ENCODE measurements at regions not wholly inside any gene's neighbourhood (a gene's known extent, or its start where the extent isn't known, plus 50 kb on each side); places are given as distances from the start of the nearest gene placed in this dataset.

DNA sequence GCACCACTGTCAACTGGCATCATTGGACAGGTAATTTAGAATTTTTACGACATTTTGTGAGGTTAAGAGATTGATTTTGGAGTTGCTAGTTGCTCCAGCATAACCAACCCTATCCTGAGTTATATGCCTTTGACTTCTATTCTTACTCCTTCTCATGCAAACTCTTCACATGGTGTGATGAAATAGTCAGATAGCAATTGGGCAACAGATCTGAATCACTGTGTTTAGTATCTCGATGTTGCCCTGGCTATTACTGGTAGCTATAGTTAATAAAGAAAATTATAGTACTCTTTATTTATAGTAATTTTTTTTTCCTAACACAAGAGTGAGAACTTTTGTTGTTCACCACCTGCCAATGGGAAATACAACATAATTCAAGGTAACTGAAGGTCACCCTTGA lies 494.8 kb upstream of the TOM1L1 start:
- H3K9me3 ChIP-seq (ENCODE audit: insufficient read depth, low read length), result no peaks in the 10 kb centered on the region
- H3K27me3 ChIP-seq (ENCODE audit: low read length), result no peaks in the 10 kb centered on the region

DNA sequence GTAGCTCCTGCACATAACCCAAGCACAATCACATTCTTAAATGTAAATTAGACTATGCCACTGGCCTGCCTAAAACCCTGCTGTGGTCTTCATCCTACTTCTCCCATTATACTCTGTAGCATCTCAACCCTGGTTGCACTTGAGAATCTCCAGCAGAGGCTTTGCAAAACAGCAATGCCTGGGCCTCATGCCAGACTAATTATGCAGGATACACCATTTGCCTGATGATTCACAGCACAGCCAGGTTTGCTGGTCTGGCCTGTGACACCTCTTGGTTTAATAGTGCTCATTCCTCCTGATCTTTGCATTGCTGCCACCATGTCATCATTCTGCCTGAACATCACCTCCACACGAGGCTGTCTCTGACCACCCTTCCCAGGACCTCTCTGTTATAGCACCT lies 491.9 kb upstream of the TOM1L1 start:
- Histone ChIP-seq H3K9me2 (replicated peaks; ENCODE audit: insufficient read depth, low read length) (0 out of 2 replicates have a peak, but pooled peaks cover 3% of the 10 kb centered on the region), H3K79me2 (ENCODE audit: insufficient read depth, low read length) (no peaks in the 10 kb centered on the region), H3K27me3 (ENCODE audit: low read length) (no peaks in the 10 kb centered on the region), H4K20me1 (ENCODE audit: low read depth, low read length) (no peaks in the 10 kb centered on the region), H3K36me3 (ENCODE audit: low read length) (no peaks in the 10 kb centered on the region), H3K4me3 (ENCODE audit: insufficient read depth, low read length, poor library complexity, severe bottlenecking) (no peak overlapping the region), H2AFZ (ENCODE audit: low read depth, low read length, severe bottlenecking) (no peak overlapping the region), H3K9ac (ENCODE audit: low read length) (no peak overlapping the region), H3K27ac (ENCODE audit: low read depth, low read length) (no peak overlapping the region), H3K9me3 (ENCODE audit: insufficient read depth, low read length) (no peaks in the 10 kb centered on the region), H3K4me2 (ENCODE audit: low read depth, low read length, poor library complexity, severe bottlenecking) (no peak overlapping the region), H3F3A (ENCODE audit: insufficient read depth) (no peaks in the 10 kb centered on the region)
- no peak for TF ChIP-seq EZH2phosphoT487 (conservative IDR thresholded peaks at IDR 0.05; ENCODE audit: low read length)
- TF ChIP-seq, protein P1, sequence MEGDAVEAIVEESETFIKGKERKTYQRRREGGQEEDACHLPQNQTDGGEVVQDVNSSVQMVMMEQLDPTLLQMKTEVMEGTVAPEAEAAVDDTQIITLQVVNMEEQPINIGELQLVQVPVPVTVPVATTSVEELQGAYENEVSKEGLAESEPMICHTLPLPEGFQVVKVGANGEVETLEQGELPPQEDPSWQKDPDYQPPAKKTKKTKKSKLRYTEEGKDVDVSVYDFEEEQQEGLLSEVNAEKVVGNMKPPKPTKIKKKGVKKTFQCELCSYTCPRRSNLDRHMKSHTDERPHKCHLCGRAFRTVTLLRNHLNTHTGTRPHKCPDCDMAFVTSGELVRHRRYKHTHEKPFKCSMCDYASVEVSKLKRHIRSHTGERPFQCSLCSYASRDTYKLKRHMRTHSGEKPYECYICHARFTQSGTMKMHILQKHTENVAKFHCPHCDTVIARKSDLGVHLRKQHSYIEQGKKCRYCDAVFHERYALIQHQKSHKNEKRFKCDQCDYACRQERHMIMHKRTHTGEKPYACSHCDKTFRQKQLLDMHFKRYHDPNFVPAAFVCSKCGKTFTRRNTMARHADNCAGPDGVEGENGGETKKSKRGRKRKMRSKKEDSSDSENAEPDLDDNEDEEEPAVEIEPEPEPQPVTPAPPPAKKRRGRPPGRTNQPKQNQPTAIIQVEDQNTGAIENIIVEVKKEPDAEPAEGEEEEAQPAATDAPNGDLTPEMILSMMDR (IDR thresholded peaks at IDR 0.05; ENCODE audit: insufficient read depth, low read length, poor library complexity, severe bottlenecking), result no peak

More for the DNA sequence above, 494.8 kb upstream of the TOM1L1 start:
- Histone ChIP-seq H3K9me2 (replicated peaks; ENCODE audit: insufficient read depth, low read length) (0 out of 2 replicates have a peak, but pooled peaks cover 3% of the 10 kb centered on the region), H3K27ac (ENCODE audit: low read depth, low read length) (no peak overlapping the region), H4K20me1 (ENCODE audit: low read depth, low read length) (no peaks in the 10 kb centered on the region), H2AFZ (ENCODE audit: low read depth, low read length, severe bottlenecking) (no peak overlapping the region), H3K4me3 (ENCODE audit: insufficient read depth, low read length, poor library complexity, severe bottlenecking) (no peak overlapping the region), H3K36me3 (ENCODE audit: low read length) (no peaks in the 10 kb centered on the region), H3K79me2 (ENCODE audit: insufficient read depth, low read length) (no peaks in the 10 kb centered on the region), H3F3A (ENCODE audit: insufficient read depth) (no peaks in the 10 kb centered on the region), H3K4me2 (ENCODE audit: low read depth, low read length, poor library complexity, severe bottlenecking) (no peak overlapping the region), H3K9ac (ENCODE audit: low read length) (no peak overlapping the region)
- TF ChIP-seq EZH2phosphoT487 (conservative IDR thresholded peaks at IDR 0.05; ENCODE audit: low read length), result no peak
- TF ChIP-seq, protein P1 (IDR thresholded peaks at IDR 0.05; ENCODE audit: insufficient read depth, low read length, poor library complexity, severe bottlenecking), result no peak

DNA sequence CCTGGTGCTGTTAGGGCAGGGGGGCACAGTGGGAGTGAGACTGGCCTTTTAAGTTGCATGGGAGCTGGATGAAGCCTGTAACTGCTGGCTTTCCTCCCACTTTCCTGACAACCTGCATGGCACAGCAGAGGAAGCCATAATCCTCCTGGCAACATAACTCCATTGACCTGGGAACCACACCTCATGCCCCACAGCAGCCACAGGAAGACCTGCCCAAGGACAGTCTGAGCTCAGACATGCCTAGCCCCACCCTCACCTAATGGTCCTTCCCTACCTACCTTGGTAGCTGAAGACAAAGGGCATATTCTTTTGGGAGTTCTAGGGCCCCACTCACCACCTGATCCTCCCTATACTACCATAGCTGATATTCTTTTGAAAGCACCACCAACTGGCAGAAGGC lies 482.2 kb upstream of the TOM1L1 start:
- H3K9me3 ChIP-seq (ENCODE audit: insufficient read depth, low read length), result no peaks in the 10 kb centered on the region
- no peaks in the 10 kb centered on the region for H3K27me3 ChIP-seq (ENCODE audit: low read length)
- no peaks in the 10 kb centered on the region for H3K36me3 ChIP-seq (ENCODE audit: low read length)
- no peaks in the 10 kb centered on the region for H3F3A ChIP-seq (ENCODE audit: insufficient read depth)
- H3K27ac ChIP-seq (ENCODE audit: low read depth, low read length), result no peak overlapping the region
- H4K20me1 ChIP-seq (ENCODE audit: low read depth, low read length), result no peaks in the 10 kb centered on the region
- H3K4me3 ChIP-seq (ENCODE audit: insufficient read depth, low read length, poor library complexity, severe bottlenecking), result no peak overlapping the region
- TF ChIP-seq EZH2phosphoT487 (conservative IDR thresholded peaks at IDR 0.05; ENCODE audit: low read length), result no peak
- TF ChIP-seq, protein P1 (IDR thresholded peaks at IDR 0.05; ENCODE audit: insufficient read depth, low read length, poor library complexity, severe bottlenecking), result no peak
- no peak overlapping the region for H3K4me2 ChIP-seq (ENCODE audit: low read depth, low read length, poor library complexity, severe bottlenecking)
- no peaks in the 10 kb centered on the region for H3K9me2 ChIP-seq (replicated peaks; ENCODE audit: insufficient read depth, low read length)
- no peaks in the 10 kb centered on the region for H3K79me2 ChIP-seq (ENCODE audit: insufficient read depth, low read length)
- H3K9ac ChIP-seq (ENCODE audit: low read length), result no peak overlapping the region
- no peak overlapping the region for H2AFZ ChIP-seq (ENCODE audit: low read depth, low read length, severe bottlenecking)
